ENCODE measurements at regions not wholly inside any gene's neighbourhood (a gene's known extent, or its start where the extent isn't known, plus 50 kb on each side); places are given as distances from the start of the nearest gene placed in this dataset.

DNA sequence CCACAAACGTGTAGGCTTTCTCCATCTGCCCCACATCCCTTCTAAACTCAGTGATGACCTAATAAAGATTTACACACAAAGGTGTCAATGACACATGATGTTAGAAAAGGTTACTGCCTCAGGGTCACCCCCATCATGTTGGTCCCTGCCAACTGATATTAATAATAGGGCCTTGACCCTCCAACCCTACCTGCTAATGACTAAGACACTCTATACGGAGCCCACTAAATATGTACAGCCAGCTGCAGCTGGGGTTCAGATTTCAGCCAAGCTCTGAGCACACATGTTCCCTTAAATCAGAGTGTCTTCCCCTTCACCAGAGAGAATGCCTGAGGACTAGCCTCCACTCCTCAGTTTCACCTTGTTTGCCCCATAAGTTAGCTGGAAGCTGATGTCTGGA lies 67.4 kb upstream of the SNRPB2 start:
- H4K91ac ChIP-seq (ENCODE audit: insufficient read length, low read depth, low read length) = no peak overlapping the region
- peaks cover 7 to 11% of the 10 kb centered on the region in 2 experiments; a peak in 4 of 5 replicates for H3K9me3 Mint-ChIP-seq
- no peak overlapping the region for H2BK20ac ChIP-seq (ENCODE audit: low read depth, low read length, poor library complexity, severe bottlenecking)
- H3K14ac ChIP-seq (ENCODE audit: insufficient read depth, low read length) = no peak overlapping the region
- H4K20me1 ChIP-seq (ENCODE audit: control insufficient read depth, insufficient read depth, insufficient read length) = no peaks in the 10 kb centered on the region
- no peaks in the 10 kb centered on the region for H3K27me3 ChIP-seq (ENCODE audit: insufficient read depth, low read length)
- H4K8ac ChIP-seq (replicated peaks; ENCODE audit: insufficient read length, low read depth, low read length) = no peak overlapping the region
- no peaks in the 10 kb centered on the region for H3K23me2 ChIP-seq (ENCODE audit: insufficient read length, low read depth, low read length, poor library complexity, severe bottlenecking)
- no peak overlapping the region for H3K27ac Mint-ChIP-seq
- no peaks in the 10 kb centered on the region for H3K79me1 ChIP-seq (ENCODE audit: insufficient read depth, low read depth, low read length, poor library complexity, severe bottlenecking)
- no peak overlapping the region for H2BK120ac ChIP-seq (ENCODE audit: low read depth, low read length, poor library complexity, severe bottlenecking)
- no peaks in the 10 kb centered on the region; the same call in 1 of the 2 replicates for H3K27me3 Mint-ChIP-seq (ENCODE audit: low read depth)
- no peak overlapping the region for H2BK5ac ChIP-seq (ENCODE audit: insufficient read length, low read length)
- H3K4me1 Mint-ChIP-seq = peaks cover 0 to 6% of the 10 kb centered on the region in 2 experiments; a peak in 2 of 4 replicates
- H3K18ac ChIP-seq (ENCODE audit: insufficient read length, low read depth, low read length) = no peak overlapping the region
- no peak overlapping the region for H3K56ac ChIP-seq (ENCODE audit: insufficient read length, low read depth, low read length)
- H3K79me2 ChIP-seq (ENCODE audit: insufficient read depth, low read length) = no peaks in the 10 kb centered on the region
- no peak overlapping the region for H3K9ac ChIP-seq (ENCODE audit: extremely low read depth, insufficient read length, low read length)
- TF ChIP-seq, protein P1, sequence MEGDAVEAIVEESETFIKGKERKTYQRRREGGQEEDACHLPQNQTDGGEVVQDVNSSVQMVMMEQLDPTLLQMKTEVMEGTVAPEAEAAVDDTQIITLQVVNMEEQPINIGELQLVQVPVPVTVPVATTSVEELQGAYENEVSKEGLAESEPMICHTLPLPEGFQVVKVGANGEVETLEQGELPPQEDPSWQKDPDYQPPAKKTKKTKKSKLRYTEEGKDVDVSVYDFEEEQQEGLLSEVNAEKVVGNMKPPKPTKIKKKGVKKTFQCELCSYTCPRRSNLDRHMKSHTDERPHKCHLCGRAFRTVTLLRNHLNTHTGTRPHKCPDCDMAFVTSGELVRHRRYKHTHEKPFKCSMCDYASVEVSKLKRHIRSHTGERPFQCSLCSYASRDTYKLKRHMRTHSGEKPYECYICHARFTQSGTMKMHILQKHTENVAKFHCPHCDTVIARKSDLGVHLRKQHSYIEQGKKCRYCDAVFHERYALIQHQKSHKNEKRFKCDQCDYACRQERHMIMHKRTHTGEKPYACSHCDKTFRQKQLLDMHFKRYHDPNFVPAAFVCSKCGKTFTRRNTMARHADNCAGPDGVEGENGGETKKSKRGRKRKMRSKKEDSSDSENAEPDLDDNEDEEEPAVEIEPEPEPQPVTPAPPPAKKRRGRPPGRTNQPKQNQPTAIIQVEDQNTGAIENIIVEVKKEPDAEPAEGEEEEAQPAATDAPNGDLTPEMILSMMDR (conservative IDR thresholded peaks at IDR 0.05) = no peak
- no peak overlapping the region for H3K27ac ChIP-seq (ENCODE audit: insufficient read length, low read depth, low read length)
- H3T11ph ChIP-seq (ENCODE audit: low read length) = no peak overlapping the region
- no peak overlapping the region for H2BK12ac ChIP-seq (ENCODE audit: insufficient read length, low read depth, low read length)
- no peaks in the 10 kb centered on the region; the same call in 1 of the 2 replicates for H3K4me1 ChIP-seq (ENCODE audit: insufficient read depth, low read length)
- H3K4me3 Mint-ChIP-seq = no peak overlapping the region
- H3K36me3 Mint-ChIP-seq (ENCODE audit: insufficient read depth in 1 of 3, low read depth in 3 of 3) = no peaks in the 10 kb centered on the region; a peak in 1 of 7 replicates
- no peak overlapping the region for H2BK15ac ChIP-seq (ENCODE audit: low read depth, low read length)
- WGBS (ENCODE audit: extremely low coverage, insufficient read length, low lambda C conversion rate) = no CpG with 5 or more reads among the region's 2 CpGs
- H4K5ac ChIP-seq (ENCODE audit: insufficient read length, low read depth, low read length) = no peak overlapping the region
- no peak for DNase-seq
- H3K4ac ChIP-seq (ENCODE audit: low read depth, low read length) = no peak overlapping the region
- no peak overlapping the region for H2AK5ac ChIP-seq (ENCODE audit: insufficient read length, low read length)
- H3K23ac ChIP-seq (ENCODE audit: insufficient read length, low read depth, low read length) = no peak overlapping the region
- no peak overlapping the region for H2AFZ ChIP-seq (ENCODE audit: low read length)
- no peak overlapping the region for H3K4me2 ChIP-seq (ENCODE audit: insufficient read depth, insufficient read length, low read length)
- H3K9me3 ChIP-seq (ENCODE audit: control insufficient read depth, low read depth, low read length) = no peaks in the 10 kb centered on the region
